ENCODE measurements at regions not wholly inside any gene's neighbourhood (a gene's known extent, or its start where the extent isn't known, plus 50 kb on each side); places are given as distances from the start of the nearest gene placed in this dataset.

- Histone ChIP-seq H3K4me2 (ENCODE audit: low read length) (no peak overlapping the region), H3K36me3 (ENCODE audit: insufficient read depth, low read length) (no peaks in the 10 kb centered on the region), H3K4me3 (ENCODE audit: low read depth, low read length, poor library complexity, severe bottlenecking) (no peak overlapping the region), H2AFZ (ENCODE audit: low read length) (no peak overlapping the region), H3K4me1 (ENCODE audit: insufficient read depth, low read length, poor library complexity, severe bottlenecking) (no peaks in the 10 kb centered on the region), H4K20me1 (ENCODE audit: insufficient read depth, low read length) (no peaks in the 10 kb centered on the region), H3K9me2 (ENCODE audit: insufficient read depth, low read length) (no peaks in the 10 kb centered on the region), H3K9me3 (ENCODE audit: low read length) (no peaks in the 10 kb centered on the region), H3K27ac (ENCODE audit: low read depth, low read length, poor library complexity, severe bottlenecking) (no peak overlapping the region), H3K79me2 (ENCODE audit: insufficient read depth, low read depth, low read length) (no peaks in the 10 kb centered on the region)
- DNase-seq (ENCODE audit: low spot score), result no peak
- BruUV-seq (replicated peaks), result no TSS peak
- ChIA-PET CTCF (ENCODE audit: unreplicated experiment) (no interaction called here), POLR2A (interaction anchor here (0.6 to 2.1 kb wide), 3 partner anchors 12 to 78 kb away, joined by 3 to 4 read pairs (median 3); no protein-coding TSS in a partner anchor)
- intact Hi-C loops (cut with micrococcal nuclease; ENCODE audit: unreplicated experiment), result no loop called here
- TF ChIP-seq EZH2phosphoT487 (IDR thresholded peaks at IDR 0.05; ENCODE audit: borderline replicate concordance, low read depth, low read length) (no peak), CTCF (conservative IDR thresholded peaks at IDR 0.05; ENCODE audit: low read length) (no peak)
Observed at GRCh38 chr5:30414078-30414477, 779.4 kb upstream of the CDH6 start.

GRCh38 chr5:30413540-30413939 lies 779.9 kb upstream of the CDH6 start:
- Histone ChIP-seq H4K20me1 (ENCODE audit: insufficient read depth, low read length) (no peaks in the 10 kb centered on the region), H3K9me2 (ENCODE audit: insufficient read depth, low read length) (no peaks in the 10 kb centered on the region), H3K4me1 (ENCODE audit: insufficient read depth, low read length, poor library complexity, severe bottlenecking) (no peaks in the 10 kb centered on the region), H3K4me2 (ENCODE audit: low read length) (no peak overlapping the region), H2AFZ (ENCODE audit: low read length) (no peak overlapping the region), H3K36me3 (ENCODE audit: insufficient read depth, low read length) (no peaks in the 10 kb centered on the region), H3K27ac (ENCODE audit: low read depth, low read length, poor library complexity, severe bottlenecking) (no peak overlapping the region), H3K9me3 (ENCODE audit: low read length) (no peaks in the 10 kb centered on the region), H3K79me2 (ENCODE audit: insufficient read depth, low read depth, low read length) (no peaks in the 10 kb centered on the region), H3K4me3 (ENCODE audit: low read depth, low read length, poor library complexity, severe bottlenecking) (no peak overlapping the region)
- TF ChIP-seq EZH2phosphoT487 (IDR thresholded peaks at IDR 0.05; ENCODE audit: borderline replicate concordance, low read depth, low read length) (no peak), CTCF (conservative IDR thresholded peaks at IDR 0.05; ENCODE audit: low read length) (no peak)
- POLR2A ChIA-PET, result interaction anchor here (0.6 to 2.1 kb wide), 3 partner anchors 8 to 15 kb away, joined by 3 to 4 read pairs (median 3); no protein-coding TSS in a partner anchor
- CTCF ChIA-PET (ENCODE audit: unreplicated experiment), result no interaction called here
- no peak for DNase-seq (ENCODE audit: low spot score)
- no TSS peak for BruUV-seq (replicated peaks)
- intact Hi-C loops (cut with micrococcal nuclease; ENCODE audit: unreplicated experiment), result no loop called here

GRCh38 chr5:30405821-30406220 lies 787.7 kb upstream of the CDH6 start:
- TF ChIP-seq EZH2phosphoT487 (IDR thresholded peaks at IDR 0.05; ENCODE audit: borderline replicate concordance, low read depth, low read length) (no peak), CTCF (conservative IDR thresholded peaks at IDR 0.05; ENCODE audit: low read length) (no peak)
- ChIA-PET CTCF (ENCODE audit: unreplicated experiment) (no interaction called here), POLR2A (interaction anchor here (0.6 kb wide), 1 partner anchor 19 kb away, joined by 3 read pairs; no protein-coding TSS in a partner anchor)
- no peak overlapping the region for H3K4me3 ChIP-seq (ENCODE audit: low read depth, low read length, poor library complexity, severe bottlenecking)
- no peak for DNase-seq (ENCODE audit: low spot score)
- no peaks in the 10 kb centered on the region for H3K9me2 ChIP-seq (ENCODE audit: insufficient read depth, low read length)
- intact Hi-C loops (cut with micrococcal nuclease; ENCODE audit: unreplicated experiment), result no loop called here
- no peak overlapping the region for H3K4me2 ChIP-seq (ENCODE audit: low read length)
- no peaks in the 10 kb centered on the region for H3K9me3 ChIP-seq (ENCODE audit: low read length)
- BruUV-seq (replicated peaks), result no TSS peak
- H3K27ac ChIP-seq (ENCODE audit: low read depth, low read length, poor library complexity, severe bottlenecking), result no peak overlapping the region
- no peaks in the 10 kb centered on the region for H3K36me3 ChIP-seq (ENCODE audit: insufficient read depth, low read length)
- no peak overlapping the region for H2AFZ ChIP-seq (ENCODE audit: low read length)
- H4K20me1 ChIP-seq (ENCODE audit: insufficient read depth, low read length), result no peaks in the 10 kb centered on the region
- H3K4me1 ChIP-seq (ENCODE audit: insufficient read depth, low read length, poor library complexity, severe bottlenecking), result no peaks in the 10 kb centered on the region
- H3K79me2 ChIP-seq (ENCODE audit: insufficient read depth, low read depth, low read length), result no peaks in the 10 kb centered on the region

Data from OCI-LY7 (cell line).